ENCODE measurements at regions not wholly inside any gene's neighbourhood (a gene's known extent, or its start where the extent isn't known, plus 50 kb on each side); places are given as distances from the start of the nearest gene placed in this dataset.

GRCh38 chr5:18068826-18069225, 434.6 kb downstream of the TAF11L14 start:
- Mint-ChIP-seq H3K36me3 (ENCODE audit: low read depth) (no peaks in the 10 kb centered on the region), H3K27me3 (ENCODE audit: insufficient read depth, low read depth, poor library complexity) (no peaks in the 10 kb centered on the region), H3K9me3 (no peaks in the 10 kb centered on the region), H3K27ac (no peak overlapping the region), H3K4me1 (no peaks in the 10 kb centered on the region), H3K4me3 (no peak overlapping the region)
- Histone ChIP-seq H3K27ac (ENCODE audit: low read depth) (no peak overlapping the region), H3F3A (replicated peaks; ENCODE audit: low read depth) (no peaks in the 10 kb centered on the region), H3K4me3 (no peak overlapping the region), H3K27me3 (ENCODE audit: insufficient read depth) (no peaks in the 10 kb centered on the region), H3K4me2 (no peak overlapping the region), H2AFZ (peak overlapping the region; percentile 82; the same call in 1 of the 2 replicates), H3K9me2 (ENCODE audit: insufficient read depth) (peaks cover under 1% of the 10 kb centered on the region; the same call in 1 of the 2 replicates), H3K4me1 (ENCODE audit: insufficient read depth) (no peaks in the 10 kb centered on the region), H3K36me3 (ENCODE audit: insufficient read depth) (no peaks in the 10 kb centered on the region), H4K20me1 (replicated peaks; ENCODE audit: insufficient read depth) (no peaks in the 10 kb centered on the region), H3K79me2 (replicated peaks; ENCODE audit: insufficient read depth) (no peaks in the 10 kb centered on the region)
- TF ChIP-seq EZH2 (IDR thresholded peaks at IDR 0.05; ENCODE audit: low read depth, unreplicated experiment) (no peak), ZNF331 (CRISPR knock-in tag; IDR thresholded peaks at IDR 0.05; ENCODE audit: low read depth) (no peak), EZH2phosphoT487 (IDR thresholded peaks at IDR 0.05; ENCODE audit: unreplicated experiment) (no peak), POLR2AphosphoS5 (IDR thresholded peaks at IDR 0.05; ENCODE audit: low read depth) (no peak), ZNF114 (CRISPR knock-in tag; IDR thresholded peaks at IDR 0.05) (no peak), CTCF (conservative IDR thresholded peaks at IDR 0.05; ENCODE audit: low read depth in 2 of 2) (no peak), NANOG (IDR thresholded peaks at IDR 0.05; ENCODE audit: borderline replicate concordance) (no peak), STAT1 (IDR thresholded peaks at IDR 0.05; ENCODE audit: unreplicated experiment) (no peak), ETS1 (IDR thresholded peaks at IDR 0.05) (no peak), ZNF462 (CRISPR knock-in tag; IDR thresholded peaks at IDR 0.05) (no peak), CREB1 (CRISPR knock-in tag; IDR thresholded peaks at IDR 0.05; ENCODE audit: low read depth) (no peak), REST (IDR thresholded peaks at IDR 0.05; ENCODE audit: unreplicated experiment) (no peak), JUNB (IDR thresholded peaks at IDR 0.05; ENCODE audit: unreplicated experiment) (no peak)
- DNase-seq (ENCODE audit: low spot score) (no peak), ATAC-seq (no peak)
